ENCODE measurements at regions not wholly inside any gene's neighbourhood (a gene's known extent, or its start where the extent isn't known, plus 50 kb on each side); places are given as distances from the start of the nearest gene placed in this dataset.
"Not testable (repeated sequence)": the region's sequence is repeated elsewhere in the genome, so short reads cannot be mapped to it uniquely, and the experiment has no call there.

DNA sequence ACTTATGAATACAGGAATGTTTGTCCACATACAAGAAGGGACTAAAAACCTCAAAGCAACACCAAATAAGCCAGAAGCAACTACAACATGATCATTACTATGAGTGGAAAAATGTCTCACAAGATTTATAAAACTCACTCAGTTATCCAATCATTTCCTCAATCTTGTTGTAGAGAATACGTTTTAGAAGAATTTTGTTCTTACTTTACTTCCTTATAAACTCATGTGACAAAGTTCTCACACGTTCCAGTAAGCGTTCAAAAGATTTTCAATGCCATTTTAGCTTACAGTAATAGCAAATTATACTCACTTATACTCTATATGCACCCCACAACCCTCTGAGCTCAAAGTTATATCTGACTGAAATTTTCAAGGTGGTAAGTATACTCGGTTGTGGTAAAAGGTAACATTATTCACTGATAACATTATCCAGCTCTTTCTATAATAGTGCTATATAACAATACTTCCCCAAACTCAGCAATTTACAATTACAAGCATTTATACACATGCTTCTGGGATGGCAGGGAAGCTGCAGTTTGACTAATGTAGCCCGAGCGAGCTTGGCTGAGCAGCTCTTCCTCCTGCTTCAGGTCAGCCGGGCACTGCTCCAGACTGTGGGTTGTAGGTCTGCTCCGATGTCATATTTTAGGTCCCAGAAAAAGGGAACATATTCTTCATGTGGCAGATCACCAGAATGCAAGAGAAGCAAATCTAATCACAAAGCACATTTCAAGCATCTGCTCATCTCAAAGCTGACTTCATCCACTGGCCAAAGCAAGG is 226.3 kb downstream of the RCHY1 start:
- DNase-seq, result no peak

DNA sequence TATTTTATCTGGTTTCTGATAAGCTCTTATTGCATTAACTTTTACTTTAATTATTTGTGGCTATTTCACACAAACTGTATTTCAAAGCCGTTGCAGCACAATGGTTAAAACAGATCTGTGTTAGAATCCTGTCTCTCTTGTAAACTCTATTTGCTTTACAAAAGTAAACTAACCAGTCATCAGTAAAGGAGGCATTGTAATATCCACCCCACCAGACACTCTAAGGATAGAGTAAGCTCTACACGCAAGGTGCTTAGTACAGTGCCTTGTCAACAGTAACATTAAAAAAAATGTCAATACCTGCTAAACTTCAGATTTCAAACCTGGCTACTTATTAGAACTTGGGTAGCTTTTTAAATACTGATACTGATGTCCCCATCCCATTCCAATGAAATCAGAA is 228.4 kb downstream of the RCHY1 start:
- no peak for DNase-seq

DNA sequence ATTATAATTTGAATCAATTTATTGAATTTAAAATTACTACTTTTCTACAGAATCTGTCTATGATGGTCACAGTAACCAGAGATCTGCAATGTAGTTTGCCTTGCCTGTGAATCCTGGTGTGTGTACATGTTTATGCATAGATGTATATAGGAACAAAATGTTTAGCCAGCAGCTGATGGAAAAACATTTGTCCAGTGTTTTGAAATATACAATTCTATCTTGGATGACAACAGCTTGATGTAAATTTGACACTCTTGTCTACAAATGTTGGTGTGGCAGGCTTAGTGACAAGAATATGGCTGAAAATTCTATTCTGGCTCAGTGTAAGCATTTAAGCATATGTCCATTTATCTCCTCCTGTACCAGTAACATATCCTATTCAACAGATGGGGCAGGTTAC is 229.4 kb downstream of the RCHY1 start:
- DNase-seq, result no peak

DNA sequence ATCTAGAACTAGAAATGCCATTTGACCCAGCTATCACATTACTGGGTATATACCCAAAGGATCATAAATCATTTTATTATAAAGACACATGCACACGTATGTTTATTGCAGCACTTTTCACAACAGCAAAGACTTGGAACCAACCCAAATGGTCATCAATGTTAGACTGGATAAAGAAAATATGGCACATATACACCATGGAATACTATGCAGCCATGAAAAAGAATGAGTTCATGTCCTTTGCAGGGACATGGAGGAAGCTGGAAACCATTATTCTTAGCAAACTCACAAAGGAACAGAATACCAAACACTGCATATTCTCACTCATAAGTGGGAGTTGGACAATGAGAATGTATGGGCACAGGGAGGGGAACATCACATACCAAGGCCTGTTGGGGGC is 233.7 kb downstream of the RCHY1 start:
- not testable (repeated sequence) for DNase-seq

DNA sequence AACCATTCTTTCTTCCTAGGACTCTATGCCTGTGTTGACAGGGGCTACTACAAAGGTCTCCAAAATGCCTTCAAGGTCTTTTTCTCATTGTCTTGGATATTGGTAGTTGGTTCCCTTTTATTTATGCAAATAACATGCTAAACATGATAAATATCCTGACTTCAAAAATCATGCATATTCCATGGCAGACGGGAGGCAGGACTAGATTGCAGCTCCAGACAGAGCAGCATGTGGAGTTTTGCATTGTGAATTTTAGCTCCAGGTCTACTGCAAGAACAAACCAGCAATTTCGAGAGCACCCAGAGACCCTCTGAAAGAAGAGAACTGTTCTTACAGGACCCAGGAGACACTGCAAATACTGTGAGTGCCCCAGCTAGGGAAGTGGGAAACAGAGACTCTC is 254.9 kb downstream of the RCHY1 start:
- no peak for DNase-seq

DNA sequence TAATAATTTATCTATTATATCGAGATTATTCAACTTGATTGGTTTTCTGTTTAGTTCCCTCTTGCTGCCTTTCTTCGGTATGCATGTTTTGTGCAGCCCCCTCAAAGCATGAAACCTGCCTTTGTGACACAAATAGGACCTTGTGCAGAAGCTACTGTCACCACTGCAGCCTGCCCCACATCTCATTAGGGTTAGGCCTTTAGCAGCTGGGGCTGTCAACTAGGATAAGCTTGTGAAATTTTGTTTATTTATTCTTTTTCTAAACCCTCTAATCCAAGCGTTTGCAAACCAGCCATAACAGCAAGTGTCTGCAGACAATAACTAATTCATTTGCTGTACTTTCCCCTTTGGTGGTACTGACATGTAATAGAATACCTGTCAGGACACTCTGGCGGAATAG is 258.9 kb downstream of the RCHY1 start:
- DNase-seq, result no peak

DNA sequence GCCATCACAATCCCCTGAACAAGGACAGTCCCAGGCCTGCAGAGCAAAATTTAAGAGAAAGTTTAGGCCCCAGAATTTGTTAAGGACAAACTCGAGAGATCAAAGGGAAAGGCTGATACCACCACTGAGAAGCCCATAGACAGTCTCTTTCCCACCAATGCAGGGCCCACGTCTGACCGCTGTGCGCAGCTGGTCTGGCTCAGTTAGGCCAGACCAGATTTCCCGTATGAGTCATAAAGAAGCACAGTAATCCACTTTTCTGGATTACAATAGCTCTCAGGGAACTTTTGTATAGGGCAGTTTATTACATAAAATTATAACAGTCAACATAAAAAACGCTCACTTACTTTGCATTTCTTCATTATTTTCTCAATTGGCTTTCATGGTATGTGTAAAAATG is 259.5 kb downstream of the RCHY1 start:
- DNase-seq, result no peak

DNA sequence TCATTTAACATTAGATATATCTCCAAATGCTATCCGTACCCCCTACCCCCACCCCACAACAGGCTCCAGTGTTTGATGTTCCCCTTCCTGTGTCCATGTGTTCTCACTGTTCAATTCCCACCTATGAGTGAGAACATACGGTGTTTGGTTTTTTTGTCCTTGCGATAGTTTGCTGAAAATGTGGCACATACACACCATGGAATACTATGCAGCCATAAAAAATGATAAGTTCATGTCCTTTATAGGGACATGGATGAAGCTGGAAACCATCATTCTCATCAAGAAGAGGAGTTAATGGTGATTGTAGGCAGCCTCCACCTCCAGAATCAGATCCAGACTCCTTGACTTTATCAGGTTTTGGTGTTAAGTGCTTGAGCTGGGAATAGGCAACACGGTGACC is 261.1 kb downstream of the RCHY1 start:
- DNase-seq, result not testable (repeated sequence)

DNA sequence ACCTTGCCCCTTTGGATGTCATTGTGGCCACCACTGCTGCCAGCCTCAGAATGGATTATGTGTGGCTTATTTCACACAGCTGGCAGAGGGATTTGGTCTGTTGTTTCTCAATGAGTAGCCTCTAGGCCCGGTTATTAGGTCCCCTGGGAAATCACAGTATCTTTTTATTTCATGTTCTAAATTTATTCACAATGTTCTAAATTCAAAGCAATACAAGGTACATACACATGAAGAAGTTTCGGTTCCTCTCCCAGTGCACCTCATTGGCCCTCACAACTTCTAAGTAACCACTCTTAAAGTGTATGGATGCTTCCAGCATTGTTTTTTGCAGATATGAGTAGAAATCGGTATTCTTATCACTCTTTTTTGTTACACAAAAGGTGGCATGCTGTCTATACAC is 262.7 kb downstream of the RCHY1 start:
- no peak for DNase-seq

DNA sequence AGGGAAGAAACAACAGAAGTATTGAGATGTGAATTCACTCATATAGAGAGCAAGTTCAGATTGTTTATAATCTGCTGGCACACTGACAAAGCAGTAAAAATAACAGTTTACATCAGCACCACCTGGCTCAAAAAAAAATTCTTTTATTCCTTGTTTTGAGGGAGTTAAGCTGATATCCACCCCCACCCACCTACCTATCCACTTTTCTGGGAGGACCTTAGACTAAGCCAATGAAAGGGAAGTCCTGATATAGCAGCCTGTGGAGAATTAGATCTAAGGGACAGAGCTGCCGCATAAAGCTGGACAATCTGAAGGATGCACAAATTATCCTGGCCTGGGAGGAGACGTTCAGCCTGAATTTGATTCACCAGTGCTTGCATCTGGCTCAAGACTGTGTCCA is 264.5 kb downstream of the RCHY1 start:
- DNase-seq, result no peak

DNA sequence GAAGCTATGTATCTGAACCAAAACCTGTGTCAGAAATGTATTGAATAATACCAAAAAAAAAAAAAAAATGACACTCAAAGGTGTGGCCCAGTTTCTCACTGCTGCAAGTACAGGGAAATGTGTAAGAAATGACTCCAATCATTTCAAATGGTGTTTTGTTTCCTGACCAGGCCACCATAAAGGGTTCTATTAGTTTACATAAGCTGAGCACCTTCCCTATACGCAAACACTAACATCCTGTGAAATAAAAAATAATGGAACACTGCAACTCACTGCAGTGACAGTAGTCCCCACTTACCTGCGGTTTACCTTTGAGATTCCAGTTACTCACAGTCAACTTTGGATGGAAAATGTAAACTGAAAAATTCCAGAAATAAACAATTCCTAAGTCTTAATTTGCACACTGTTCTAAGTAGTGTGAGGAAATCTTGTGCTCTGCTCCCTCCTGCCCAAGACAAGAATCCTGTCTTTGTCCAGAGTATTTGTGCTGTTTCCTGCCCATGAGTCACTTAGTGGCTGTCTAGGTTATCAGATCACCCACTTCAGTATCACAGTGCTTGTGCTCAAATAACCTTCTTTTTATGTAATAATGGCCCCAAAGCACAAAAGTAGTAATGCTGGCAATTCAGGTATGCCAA is 265.3 kb downstream of the RCHY1 start:
- DNase-seq, result no peak

DNA sequence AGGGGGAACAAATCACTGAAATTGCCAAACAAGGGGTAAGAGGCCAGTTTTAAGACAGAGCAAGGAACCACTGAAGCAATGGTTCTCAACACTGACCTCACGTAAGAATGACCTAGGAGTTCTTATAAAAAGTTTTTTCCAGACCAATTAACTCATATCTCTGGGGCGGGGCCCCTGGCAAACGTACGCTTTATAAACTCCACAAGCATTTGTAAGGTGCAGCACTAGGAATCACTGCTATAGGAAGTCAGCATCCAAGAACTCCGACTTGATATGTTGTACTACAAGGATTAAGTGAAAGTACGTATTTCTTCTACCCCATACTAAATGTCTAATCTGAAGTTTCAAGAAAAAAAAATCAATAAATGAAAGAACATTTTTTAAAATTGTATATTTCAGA is 269.9 kb downstream of the RCHY1 start:
- DNase-seq, result no peak

DNA sequence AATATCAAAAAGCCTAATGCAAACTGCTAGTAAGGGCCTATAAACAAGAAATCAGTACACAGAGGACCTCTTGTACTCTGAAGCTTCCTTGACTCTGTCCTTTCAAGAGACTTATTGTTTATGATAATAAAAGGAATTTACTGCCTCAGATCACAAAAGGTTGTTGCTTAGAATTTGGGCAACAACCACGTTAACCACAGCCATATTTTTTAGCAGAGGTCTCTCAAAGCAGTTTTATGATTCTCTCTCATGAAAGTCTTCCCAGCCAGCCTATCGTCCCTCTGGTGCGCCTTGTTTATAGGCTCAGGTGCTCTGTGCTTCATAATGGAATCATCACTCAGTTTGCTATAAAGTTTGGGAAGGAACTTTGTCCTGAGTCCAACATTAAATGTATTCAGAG is 270.6 kb downstream of the RCHY1 start:
- DNase-seq, result no peak

DNA sequence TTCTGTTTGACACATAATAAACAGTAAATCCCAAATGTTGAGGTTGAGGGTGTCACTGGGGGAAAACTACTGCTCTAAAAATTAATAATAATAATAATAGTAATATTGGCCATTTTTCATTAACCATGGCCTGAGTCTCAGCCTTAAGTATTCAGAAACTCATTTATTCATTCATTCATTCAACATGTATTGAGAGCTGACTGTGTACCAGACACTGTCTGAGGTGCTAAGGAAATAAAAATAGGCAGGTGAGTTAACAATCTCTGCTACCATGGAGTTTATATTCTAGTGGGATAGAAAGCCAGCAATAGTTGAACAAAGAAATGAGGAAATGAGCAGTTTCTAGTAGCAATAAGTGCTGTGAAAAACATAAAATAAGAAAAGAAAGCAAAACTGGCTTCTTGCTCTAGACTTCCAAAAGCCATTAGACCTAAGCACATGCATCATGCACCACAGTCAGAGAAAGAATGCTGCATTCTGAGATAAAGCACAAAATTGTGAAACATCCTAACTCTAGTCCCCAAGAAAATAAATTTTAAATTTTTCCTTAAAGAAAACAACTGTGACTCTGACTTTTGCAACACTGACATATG is 278.7 kb downstream of the RCHY1 start:
- DNase-seq, result no peak

DNA sequence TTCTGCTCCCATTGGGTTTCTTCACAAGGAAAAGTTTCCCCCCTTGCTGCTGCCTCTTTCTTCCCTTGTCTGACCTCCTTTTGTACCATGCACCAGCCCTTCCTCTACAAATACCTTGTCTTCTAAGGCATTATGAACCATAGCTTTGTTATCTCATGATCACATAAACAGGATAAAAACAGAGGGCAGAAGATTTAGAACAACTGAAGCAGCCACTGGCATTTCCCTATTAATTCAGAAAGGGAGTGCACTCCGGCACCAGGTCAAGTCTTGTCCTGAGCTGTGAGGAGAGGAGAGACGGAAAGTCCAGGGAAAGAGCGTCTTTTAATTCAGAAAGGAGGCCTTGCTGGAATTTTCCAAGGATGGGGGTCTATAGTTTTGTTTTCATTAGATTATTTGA is 281.7 kb downstream of the RCHY1 start:
- DNase-seq, result no peak

DNA sequence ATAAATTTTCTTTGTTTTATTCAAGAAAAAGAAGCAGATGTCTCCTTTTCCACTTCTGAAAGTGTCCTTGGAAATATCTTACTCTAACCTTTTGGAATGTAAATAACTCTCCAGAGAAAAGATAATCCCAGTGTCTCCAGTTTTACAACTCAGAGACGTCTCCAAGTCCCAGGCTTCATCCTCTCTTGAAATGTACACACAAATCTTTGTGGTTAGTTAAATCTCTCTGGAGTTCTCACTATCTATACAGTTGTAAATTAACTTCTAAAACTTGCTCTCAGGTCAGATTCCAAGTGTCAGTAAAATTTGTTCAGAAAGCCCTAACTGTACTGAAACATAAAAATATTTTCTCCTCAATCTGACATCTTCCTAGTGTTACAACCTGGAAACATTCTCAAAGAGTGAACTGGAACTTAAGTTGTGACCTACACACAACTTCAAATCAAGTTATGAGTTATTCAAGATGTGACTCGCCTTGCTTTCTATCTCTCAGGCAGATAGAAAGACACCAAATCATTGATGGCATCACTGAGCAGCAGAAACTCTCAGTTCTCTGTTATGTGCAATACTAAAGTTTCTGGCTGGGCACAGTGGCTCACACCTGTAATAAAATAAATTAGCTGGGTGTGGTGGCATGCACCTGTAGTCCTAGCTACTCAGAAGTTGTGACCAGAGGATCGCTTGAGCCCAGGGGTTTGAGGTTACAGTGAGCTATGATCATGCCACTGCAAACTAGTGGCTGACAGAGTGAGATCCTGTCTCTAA is 284.2 kb downstream of the RCHY1 start:
- no peak for DNase-seq

DNA sequence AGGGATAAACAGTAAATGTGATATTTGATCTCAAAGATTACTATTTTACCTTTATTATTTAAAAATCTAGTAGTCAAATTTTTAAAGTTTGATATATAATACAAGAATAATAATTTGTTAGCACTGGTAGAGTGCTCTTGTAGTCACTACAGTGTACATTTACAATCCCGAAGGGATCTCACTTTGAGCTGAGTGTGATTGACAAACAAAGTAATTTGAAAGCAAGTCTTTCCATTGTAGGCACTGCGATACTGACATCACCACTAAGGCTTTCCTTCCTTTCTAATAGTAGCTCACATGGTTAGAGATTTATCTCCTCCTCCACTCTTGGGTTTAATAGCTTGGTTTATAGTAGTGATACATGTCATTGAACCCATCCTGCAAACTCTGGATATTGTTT is 280.6 kb downstream of the PARM1 start:
- no peak for DNase-seq

DNA sequence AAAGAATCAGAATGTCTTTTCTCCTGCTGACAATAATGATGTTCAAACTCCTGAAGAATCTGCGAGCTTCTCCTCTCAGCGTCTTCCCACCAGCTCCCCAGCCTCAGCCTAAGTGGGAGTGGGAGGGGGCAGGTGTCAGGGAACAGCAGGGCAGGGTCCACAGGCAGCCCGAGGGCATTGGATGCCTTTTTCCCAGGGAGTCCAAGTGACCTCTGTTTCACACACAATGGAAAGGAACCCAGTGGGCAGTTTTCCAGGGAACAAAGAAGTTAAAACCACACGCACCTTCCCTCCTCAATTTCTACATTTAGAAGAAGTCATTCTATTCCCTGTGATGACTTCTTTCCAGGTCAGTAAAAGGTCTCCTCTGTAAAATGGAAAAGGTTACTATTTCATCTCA is 278.5 kb downstream of the PARM1 start:
- DNase-seq, result no peak

DNA sequence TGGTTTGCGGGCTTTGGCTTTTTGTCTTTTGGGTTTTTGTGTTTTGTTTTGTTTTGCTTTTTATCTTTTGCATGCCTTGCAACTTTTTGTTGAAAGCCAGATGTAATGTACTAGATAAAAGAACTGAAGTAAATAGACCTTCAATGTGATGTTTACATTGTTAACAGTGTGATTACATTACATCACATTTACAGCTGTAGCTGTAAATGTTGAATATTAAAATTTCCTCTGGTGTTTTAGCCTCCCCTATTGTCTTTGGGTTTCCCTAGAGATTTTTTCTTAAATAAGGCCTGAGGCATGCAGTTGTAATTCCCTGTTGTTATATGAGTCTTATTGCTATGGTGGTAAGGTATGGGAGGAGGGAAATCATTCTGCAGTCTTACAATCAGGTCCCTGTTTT is 275.0 kb downstream of the PARM1 start:
- no peak for DNase-seq

DNA sequence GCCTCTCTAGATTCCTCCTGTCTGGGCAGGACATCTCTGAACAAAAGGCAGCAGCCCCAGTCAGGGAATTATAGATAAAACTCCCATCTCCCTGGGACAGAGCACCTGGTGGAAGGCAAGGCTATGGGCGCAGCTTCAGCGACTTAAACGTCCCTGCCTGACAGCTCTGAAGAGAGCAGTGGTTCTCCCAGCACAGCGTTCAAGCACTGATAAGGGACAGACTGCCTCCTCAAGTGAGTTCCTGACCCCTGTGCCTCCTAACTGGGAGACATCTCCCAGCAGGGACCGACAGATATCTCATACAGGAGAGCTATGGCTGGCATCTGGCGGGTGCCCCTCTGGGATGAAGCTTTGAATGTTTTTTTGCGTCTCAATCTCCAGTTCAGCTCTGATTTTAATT is 262.2 kb downstream of the PARM1 start:
- DNase-seq, result no peak

DNA sequence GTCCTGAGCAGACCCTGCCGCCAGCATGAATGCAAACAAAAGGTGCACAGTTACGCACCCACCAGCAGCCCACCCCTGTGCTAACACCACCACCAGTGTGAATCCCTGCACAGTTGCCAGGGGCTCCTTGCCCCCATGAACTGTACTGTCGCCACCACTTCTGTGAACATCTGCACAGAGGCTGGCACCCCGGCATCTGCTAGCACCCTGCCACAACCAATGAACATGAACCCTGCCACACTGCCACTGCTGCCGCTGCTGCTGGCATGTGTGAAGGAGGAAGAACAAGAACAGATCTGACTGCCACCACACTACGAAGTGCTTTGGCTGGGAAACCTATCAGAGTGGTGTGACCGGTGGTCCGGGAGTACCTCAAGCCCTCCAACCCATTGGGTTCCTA is 261.3 kb downstream of the PARM1 start:
- no peak for DNase-seq

DNA sequence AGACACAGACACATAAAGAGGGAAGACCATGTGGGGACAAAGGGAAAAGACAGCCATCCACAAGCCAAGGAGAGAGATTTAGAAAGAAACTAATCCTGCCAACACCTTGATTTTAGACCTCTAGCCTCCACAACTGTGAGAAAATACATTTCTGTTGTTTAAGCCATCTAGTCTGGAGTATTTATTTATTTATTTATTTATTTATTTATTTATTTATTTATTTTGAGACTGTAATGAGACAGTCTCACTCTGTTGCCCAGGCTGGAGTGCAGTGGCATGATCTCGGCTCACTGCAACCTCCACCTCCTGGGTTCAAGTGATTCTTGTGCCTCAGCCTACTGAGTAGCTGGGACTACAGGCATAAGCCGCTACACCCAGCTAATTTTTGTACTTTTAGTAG is 259.3 kb downstream of the PARM1 start:
- not testable (repeated sequence) for DNase-seq
